Neuronal stem cell (in vitro differentiated cells): ENCODE measurements at regions not wholly inside any gene's neighbourhood (a gene's known extent, or its start where the extent isn't known, plus 50 kb on each side); places are given as distances from the start of the nearest gene placed in this dataset.

Source experiments
- DNase-seq: peaks from one replicate; pipeline ENCODE4 v3.0.0-alpha.2; 2013; ENCODE audit warnings: low spot score
- H2AFZ ChIP-seq: one replicate; pipeline ENCODE4 v1.6.1; 2013; ENCODE audit warnings: mild to moderate bottlenecking, low read length, inconsistent platforms
- H2AK5ac ChIP-seq: 2 replicates; pipeline ENCODE4 v1.6.1; 2013; ENCODE audit warnings: low read depth, mild to moderate bottlenecking, inconsistent platforms, low read length, moderate library complexity, mixed read lengths
- H2BK120ac ChIP-seq: 2 replicates; pipeline ENCODE4 v1.6.1; 2013; ENCODE audit warnings: low read depth, mild to moderate bottlenecking, inconsistent platforms, low read length, moderate library complexity, mixed read lengths
- H2BK12ac ChIP-seq: one replicate; pipeline ENCODE4 v1.6.1; 2013; ENCODE audit warnings: low read length, inconsistent platforms
- H2BK15ac ChIP-seq: 2 replicates; pipeline ENCODE4 v1.6.1; 2013; ENCODE audit warnings: mild to moderate bottlenecking, low read length, inconsistent platforms, mixed read lengths
- H2BK5ac ChIP-seq: one replicate; pipeline ENCODE4 v1.6.1; 2013; ENCODE audit warnings: inconsistent platforms, mild to moderate bottlenecking, low read length, moderate library complexity
- H3K14ac ChIP-seq: one replicate; pipeline ENCODE4 v1.6.1; 2013; ENCODE audit warnings: low read length, inconsistent platforms
- H3K18ac ChIP-seq: 2 replicates; pipeline ENCODE4 v1.6.1; 2013; ENCODE audit warnings: low read length, inconsistent platforms
- H3K23ac ChIP-seq: 2 replicates; pipeline ENCODE4 v1.6.1; 2013; ENCODE audit warnings: low read depth, mild to moderate bottlenecking, mixed read lengths, low read length, inconsistent platforms; ENCODE audit not compliant: poor library complexity
- H3K27ac ChIP-seq: replicated peaks from 3 replicates; pipeline ENCODE4 v1.5.1; 2013; ENCODE audit warnings: low read length, inconsistent platforms
- H3K27me3 ChIP-seq, 3 experiments: 2 replicates each; pipeline ENCODE4 v1.6.1; 2013; ENCODE audit warnings: low read length in 3 of 3, mild to moderate bottlenecking in 2 of 3, inconsistent platforms in 1 of 3, low read depth in 1 of 3, mixed read lengths in 1 of 3, moderate library complexity in 1 of 3; ENCODE audit not compliant: control insufficient read depth in 3 of 3, insufficient read depth in 3 of 3
- H3K36me3 ChIP-seq, 2 donors: replicated peaks in 1 of 2; 2 replicates each; pipeline ENCODE4 v1.6.1; 2013; ENCODE audit warnings: low read length in 2 of 2; ENCODE audit not compliant: control insufficient read depth in 2 of 2, insufficient read depth in 2 of 2
- H3K4ac ChIP-seq: 2 replicates; pipeline ENCODE4 v1.6.1; 2013; ENCODE audit warnings: inconsistent platforms, mild to moderate bottlenecking, low read length, moderate library complexity
- H3K4me1 ChIP-seq, 2 donors: 1 replicate in 1 of 2; 2 replicates in 1 of 2; pipeline ENCODE4 v1.6.1; 2013; ENCODE audit warnings: low read length in 2 of 2, low read depth in 1 of 2; ENCODE audit not compliant: control insufficient read depth in 2 of 2, insufficient read depth in 1 of 2
- H3K4me2 ChIP-seq: one replicate; pipeline ENCODE4 v1.6.1; 2013; ENCODE audit warnings: mild to moderate bottlenecking, low read length, inconsistent platforms; ENCODE audit not compliant: insufficient read depth, poor library complexity, severe bottlenecking
- H3K4me3 ChIP-seq, 2 donors: 2 replicates each; pipeline ENCODE4 v1.5.1; 2013; ENCODE audit warnings: low read length in 2 of 2, mild to moderate bottlenecking in 2 of 2, inconsistent platforms in 1 of 2, moderate library complexity in 1 of 2
- H3K79me1 ChIP-seq: one replicate; pipeline ENCODE4 v1.6.1; 2013; ENCODE audit warnings: low read depth, mild to moderate bottlenecking, inconsistent platforms, low read length, moderate library complexity
- H3K9ac ChIP-seq: one replicate; pipeline ENCODE4 v1.6.1; 2013; ENCODE audit warnings: mild to moderate bottlenecking, low read depth, low read length, inconsistent platforms; ENCODE audit not compliant: poor library complexity
- H3K9me3 ChIP-seq, 2 donors: replicated peaks in 1 of 2; 2 replicates each; pipeline versions ENCODE3 to v1.6.1; 2013; ENCODE audit warnings: low read length in 2 of 2, mild to moderate bottlenecking in 2 of 2, inconsistent platforms in 1 of 2, low read depth in 1 of 2, mixed read lengths in 1 of 2, moderate library complexity in 1 of 2; ENCODE audit not compliant: control insufficient read depth in 2 of 2, insufficient read depth in 1 of 2
- H4K8ac ChIP-seq: one replicate; pipeline ENCODE4 v1.6.1; 2013; ENCODE audit warnings: low read depth, mild to moderate bottlenecking, inconsistent platforms, low read length, moderate library complexity
- H4K91ac ChIP-seq: one replicate; pipeline ENCODE4 v1.6.1; 2013; ENCODE audit warnings: low read length, low read depth, mild to moderate bottlenecking, inconsistent platforms; ENCODE audit not compliant: poor library complexity
- WGBS, 2 donors: extraction: QIAGEN DNeasy Blood & Tissue Kit; methylation state at CpG; one replicate each; pipeline ENCODE4 v1.1.7; 2013; ENCODE audit warnings: missing lambda C conversion rate in 2 of 2, mixed read lengths in 1 of 2; ENCODE audit not compliant: insufficient read length in 2 of 2, insufficient replicate concordance in 1 of 2; ENCODE audit errors: extremely low coverage in 2 of 2; 5-methylcytosine and 5-hydroxymethylcytosine counted together

- Histone ChIP-seq H2BK120ac (no peak overlapping the region), H3K4me2 (no peak overlapping the region), H3K79me1 (no peaks in the 10 kb centered on the region), H3K14ac (no peak overlapping the region), H3K18ac (no peak overlapping the region), H3K27ac (no peak overlapping the region), H2BK12ac (no peak overlapping the region), H3K4me1 (no peaks in the 10 kb centered on the region), H4K8ac (no peak overlapping the region), H2AFZ (no peak overlapping the region), H4K91ac (no peak overlapping the region), H2BK5ac (no peak overlapping the region), H3K36me3 (no peaks in the 10 kb centered on the region), H3K23ac (no peak overlapping the region), H3K4me3 (no peak overlapping the region), H3K27me3 (no peaks in the 10 kb centered on the region), H2BK15ac (no peak overlapping the region), H3K4ac (no peak overlapping the region), H2AK5ac (no peak overlapping the region), H3K9ac (no peak overlapping the region), H3K9me3 (no peaks in the 10 kb centered on the region)
- no peak for DNase-seq
- no CpG with 5 or more reads among the region's 6 CpGs for WGBS, 2 donors
Observed at GRCh38 chr10:76624470-76624869, 1013.1 kb downstream of the KCNMA1 start.

DNA sequence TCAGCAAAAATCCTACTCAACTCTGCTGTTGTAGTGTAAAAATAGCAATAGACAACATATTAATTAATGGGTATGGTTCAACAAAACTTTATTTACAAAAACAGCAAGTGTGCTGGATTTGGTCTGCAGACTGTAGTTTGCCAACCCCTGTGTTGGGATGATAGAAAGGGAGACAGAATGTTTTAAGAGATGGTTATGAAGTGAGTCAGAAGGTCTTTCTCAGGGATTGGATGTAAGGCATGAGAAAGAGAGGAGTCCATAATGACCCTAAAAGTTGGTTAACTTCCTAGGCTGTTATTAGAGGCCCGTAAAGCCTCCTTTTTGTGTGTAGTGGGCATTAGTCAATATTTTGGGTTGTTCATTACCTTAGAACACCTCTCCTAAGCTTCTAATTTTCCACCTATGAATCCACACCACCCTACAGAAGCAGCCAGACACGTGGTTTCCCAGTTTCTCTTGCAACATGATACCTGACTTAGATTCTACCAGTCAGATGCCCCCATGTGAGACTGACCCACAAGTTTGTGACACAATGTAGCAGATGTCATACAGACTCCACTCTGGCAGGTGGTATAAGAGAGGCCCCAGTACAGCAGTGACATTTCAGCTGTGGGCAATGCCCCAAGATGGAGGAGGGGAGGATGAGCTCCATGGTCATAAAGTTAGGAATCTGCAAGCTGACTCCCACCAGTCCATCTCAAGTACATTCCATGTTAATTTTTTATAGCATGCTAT lies 1015.6 kb downstream of the KCNMA1 start:
- Histone ChIP-seq H2BK5ac (no peak overlapping the region), H2AFZ (no peak overlapping the region), H2BK120ac (no peak overlapping the region), H3K18ac (no peak overlapping the region), H3K23ac (no peak overlapping the region), H3K4ac (no peak overlapping the region), H2AK5ac (no peak overlapping the region), H2BK12ac (no peak overlapping the region), H3K79me1 (no peaks in the 10 kb centered on the region), H3K4me1 (no peaks in the 10 kb centered on the region), H3K27me3 (no peaks in the 10 kb centered on the region), H2BK15ac (no peak overlapping the region), H3K9me3 (no peaks in the 10 kb centered on the region), H3K4me2 (no peak overlapping the region), H3K4me3 (no peak overlapping the region), H4K91ac (no peak overlapping the region), H4K8ac (no peak overlapping the region), H3K36me3 (no peaks in the 10 kb centered on the region), H3K9ac (no peak overlapping the region), H3K27ac (no peak overlapping the region), H3K14ac (no peak overlapping the region)
- no peak for DNase-seq
- WGBS, 2 donors = no CpG with 5 or more reads among the region's 2 CpGs

GRCh38 chr10:76618641-76619040 lies 1019.0 kb downstream of the KCNMA1 start:
- no peak overlapping the region for H2BK12ac ChIP-seq
- no peaks in the 10 kb centered on the region for H3K9me3 ChIP-seq
- no peak overlapping the region for H3K23ac ChIP-seq
- no peak overlapping the region for H2AK5ac ChIP-seq
- no peak overlapping the region for H3K27ac ChIP-seq
- H3K27me3 ChIP-seq = no peaks in the 10 kb centered on the region
- H3K79me1 ChIP-seq = no peaks in the 10 kb centered on the region
- no peak overlapping the region for H2BK15ac ChIP-seq
- no peak overlapping the region for H4K91ac ChIP-seq
- H2AFZ ChIP-seq = no peak overlapping the region
- H3K4me1 ChIP-seq = no peaks in the 10 kb centered on the region
- H2BK5ac ChIP-seq = no peak overlapping the region
- H3K4ac ChIP-seq = no peak overlapping the region
- no peak overlapping the region for H3K4me2 ChIP-seq
- no peak overlapping the region for H3K9ac ChIP-seq
- no peak overlapping the region for H4K8ac ChIP-seq
- no peak overlapping the region for H3K18ac ChIP-seq
- H3K4me3 ChIP-seq = no peak overlapping the region
- no CpG with 5 or more reads among the region's 1 CpG for WGBS, 2 donors
- H3K14ac ChIP-seq = no peak overlapping the region
- DNase-seq = no peak
- no peaks in the 10 kb centered on the region for H3K36me3 ChIP-seq
- H2BK120ac ChIP-seq = no peak overlapping the region

DNA sequence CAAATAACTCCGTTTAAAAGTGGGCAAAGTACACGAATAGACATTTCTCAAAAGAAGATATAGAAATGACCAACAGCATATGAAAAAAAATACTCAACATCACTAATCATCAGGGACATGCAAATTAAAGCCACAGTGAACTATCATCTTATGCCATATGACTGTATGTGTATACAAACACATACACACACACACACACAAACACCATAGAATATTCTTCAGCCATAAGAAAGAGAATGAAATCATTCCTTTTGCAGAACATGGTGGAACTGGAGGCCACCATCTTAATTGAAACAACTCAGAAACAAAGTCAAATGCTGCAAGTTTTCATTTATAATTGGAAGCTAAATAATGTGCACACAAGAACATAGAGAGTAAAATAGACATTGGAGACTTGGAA lies 1019.4 kb downstream of the KCNMA1 start:
- no CpG with 5 or more reads among the region's 2 CpGs for WGBS, 2 donors
- H3K79me1 ChIP-seq = no peaks in the 10 kb centered on the region
- H3K9ac ChIP-seq = no peak overlapping the region
- H2BK15ac ChIP-seq = no peak overlapping the region
- H2BK120ac ChIP-seq = no peak overlapping the region
- H4K8ac ChIP-seq = no peak overlapping the region
- H2BK12ac ChIP-seq = no peak overlapping the region
- no peaks in the 10 kb centered on the region for H3K4me1 ChIP-seq
- H3K4ac ChIP-seq = no peak overlapping the region
- H3K4me2 ChIP-seq = no peak overlapping the region
- no peak for DNase-seq
- H3K36me3 ChIP-seq = no peaks in the 10 kb centered on the region
- no peak overlapping the region for H2BK5ac ChIP-seq
- no peak overlapping the region for H3K4me3 ChIP-seq
- H2AFZ ChIP-seq = no peak overlapping the region
- H3K14ac ChIP-seq = no peak overlapping the region
- no peak overlapping the region for H3K18ac ChIP-seq
- no peak overlapping the region for H3K23ac ChIP-seq
- no peak overlapping the region for H3K27ac ChIP-seq
- H4K91ac ChIP-seq = no peak overlapping the region
- H3K27me3 ChIP-seq = no peaks in the 10 kb centered on the region
- H2AK5ac ChIP-seq = no peak overlapping the region
- H3K9me3 ChIP-seq = no peaks in the 10 kb centered on the region
